ENCODE measurements at regions not wholly inside any gene's neighbourhood (a gene's known extent, or its start where the extent isn't known, plus 50 kb on each side); places are given as distances from the start of the nearest gene placed in this dataset.

GRCh38 chr12:125208334-125208733 lies 143.1 kb downstream of the AACS start:
- no peaks in the 10 kb centered on the region for H3K36me3 ChIP-seq
- TF ChIP-seq CTCF (IDR thresholded peaks at IDR 0.05) = no peak
- H3K4me1 ChIP-seq = no peaks in the 10 kb centered on the region
- peaks cover 22% of the 10 kb centered on the region for H3K27me3 ChIP-seq
- ATAC-seq (no peak), DNase-seq (no peak)
- H3K4me3 ChIP-seq = no peak overlapping the region
- no peaks in the 10 kb centered on the region for H3K9me3 ChIP-seq
- H3K27ac ChIP-seq = no peak overlapping the region
- intact Hi-C loops (cut with DNase I) = no loop called here

GRCh38 chr12:125208942-125209341 lies 143.7 kb downstream of the AACS start:
- Histone ChIP-seq H3K27ac (no peak overlapping the region), H3K4me3 (no peak overlapping the region), H3K27me3 (peaks cover 22% of the 10 kb centered on the region), H3K4me1 (no peaks in the 10 kb centered on the region), H3K36me3 (no peaks in the 10 kb centered on the region), H3K9me3 (no peaks in the 10 kb centered on the region)
- ATAC-seq (no peak), DNase-seq (no peak)
- intact Hi-C loops (cut with DNase I) = no loop called here
- TF ChIP-seq CTCF (IDR thresholded peaks at IDR 0.05) = no peak

GRCh38 chr12:125210104-125210755 lies 145.0 kb downstream of the AACS start:
- H3K27ac ChIP-seq = no peak overlapping the region
- H3K27me3 ChIP-seq = peaks cover 22% of the 10 kb centered on the region
- H3K36me3 ChIP-seq = no peaks in the 10 kb centered on the region
- H3K4me1 ChIP-seq = no peaks in the 10 kb centered on the region
- no peak for ATAC-seq
- no peak for DNase-seq
- H3K4me3 ChIP-seq = no peak overlapping the region
- no peak for TF ChIP-seq CTCF (IDR thresholded peaks at IDR 0.05)
- H3K9me3 ChIP-seq = no peaks in the 10 kb centered on the region
- intact Hi-C loops (cut with DNase I) = no loop called here

DNA sequence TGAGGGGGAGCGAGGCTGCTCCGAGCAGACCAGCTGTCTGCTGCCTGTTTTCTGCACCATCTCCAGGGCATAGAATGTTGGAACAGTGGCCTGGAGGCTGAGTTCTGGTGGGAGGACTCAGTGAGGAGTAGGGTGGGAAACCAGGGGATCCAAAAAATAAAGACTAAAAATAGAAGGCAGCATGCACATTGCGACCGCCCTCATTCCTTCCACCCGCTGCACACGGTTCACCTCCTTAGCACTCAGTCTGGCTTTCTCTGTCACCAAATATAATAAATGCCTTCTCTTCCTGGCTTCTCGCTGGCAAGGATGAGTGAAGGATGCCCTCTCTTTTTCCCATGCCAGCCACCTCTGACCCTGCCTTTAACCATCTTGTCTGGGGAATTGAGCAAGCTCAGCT lies 146.2 kb downstream of the AACS start:
- intact Hi-C loops (cut with DNase I) = no loop called here
- DNase-seq (no peak), ATAC-seq (no peak)
- no peaks in the 10 kb centered on the region for H3K4me1 ChIP-seq
- H3K9me3 ChIP-seq = no peaks in the 10 kb centered on the region
- no peak overlapping the region for H3K4me3 ChIP-seq
- H3K27me3 ChIP-seq = peaks cover 15% of the 10 kb centered on the region
- no peak for TF ChIP-seq CTCF (IDR thresholded peaks at IDR 0.05)
- H3K36me3 ChIP-seq = no peaks in the 10 kb centered on the region
- H3K27ac ChIP-seq = no peak overlapping the region

- Histone ChIP-seq H3K4me1 (no peaks in the 10 kb centered on the region), H3K9me3 (no peaks in the 10 kb centered on the region), H3K27ac (no peak overlapping the region), H3K4me3 (no peak overlapping the region), H3K36me3 (no peaks in the 10 kb centered on the region), H3K27me3 (peaks cover 3% of the 10 kb centered on the region)
- no peak for ATAC-seq
- no peak for DNase-seq
- TF ChIP-seq CTCF (IDR thresholded peaks at IDR 0.05) = no peak
- intact Hi-C loops (cut with DNase I) = no loop called here
Observed at GRCh38 chr12:125214289-125214688, 149.1 kb downstream of the AACS start.

DNA sequence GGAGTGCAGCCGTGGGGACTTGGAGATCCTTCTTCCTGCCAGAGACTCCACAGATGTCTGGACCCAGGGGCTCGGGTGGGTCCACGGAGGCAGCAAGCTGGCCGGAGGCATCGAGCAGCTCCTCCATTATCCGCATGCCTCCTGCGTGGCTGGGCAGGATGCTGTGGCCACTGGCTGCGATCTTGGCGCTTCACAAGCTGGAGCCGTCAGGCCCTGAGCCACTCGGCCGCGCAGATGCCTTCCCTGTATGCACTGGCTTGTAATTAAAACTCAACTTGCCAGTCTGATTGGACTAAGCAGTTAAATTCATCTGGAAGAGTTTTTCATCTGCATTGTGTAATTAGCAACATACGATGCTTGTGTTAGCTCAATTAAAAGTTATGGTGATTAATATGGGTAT lies 151.5 kb downstream of the AACS start:
- Histone ChIP-seq H3K27ac (no peak overlapping the region), H3K27me3 (peaks cover 19% of the 10 kb centered on the region), H3K4me1 (no peaks in the 10 kb centered on the region), H3K4me3 (no peak overlapping the region), H3K9me3 (no peaks in the 10 kb centered on the region), H3K36me3 (no peaks in the 10 kb centered on the region)
- intact Hi-C loops (cut with DNase I) = no loop called here
- TF ChIP-seq CTCF (IDR thresholded peaks at IDR 0.05) = no peak
- DNase-seq (no peak), ATAC-seq (no peak)

All from upper lobe of right lung (tissue), 1 donor.